Caco-2 (cell line): ENCODE measurements at regions not wholly inside any gene's neighbourhood (a gene's known extent, or its start where the extent isn't known, plus 50 kb on each side); places are given as distances from the start of the nearest gene placed in this dataset.
"Not testable (repeated sequence)": the region's sequence is repeated elsewhere in the genome, so short reads cannot be mapped to it uniquely, and the experiment has no call there.

ENCODE experiments used
- BruUV-seq: library from RNA; stranded (reverse); fragments of 400-500 nt; replicated peaks from 2 replicates; lab custom pipeline; 2021; lab: Mats Ljungman, UMichigan
- CTCF ChIA-PET: fragments of 300-600 bp; sonication (Branson Sonifier 250); formaldehyde crosslinking; loops from one replicate; lab custom pipeline; 2022; ENCODE audit warnings: antibody characterized with exemption; lab: Charles Lee
- POLR2A ChIA-PET: fragments of 300-600 bp; sonication (Branson Sonifier 250); formaldehyde crosslinking; loops from one replicate; lab custom pipeline; 2022; ENCODE audit warnings: antibody characterized with exemption; lab: Charles Lee
- DNase-seq, 2 experiments: peaks; one replicate each; pipeline versions ENCODE4 v3.0.0 to v3.0.0-alpha.2; 2020 to 2022
- H3K27me3 ChIP-seq: replicated peaks from 2 replicates; pipeline ENCODE4 v1.6.0; 2011; ENCODE audit warnings: low read length; ENCODE audit not compliant: control insufficient read depth, insufficient read depth
- H3K36me3 ChIP-seq: 2 replicates; pipeline ENCODE4 v1.5.1; 2011; ENCODE audit warnings: low read length; ENCODE audit not compliant: control insufficient read depth, insufficient read depth
- H3K4me1 ChIP-seq: fragments of 250-450 bp; sonication (Bioruptor Pico); 2 replicates; pipeline ENCODE4 v1.5.1; 2020; ENCODE audit warnings: mild to moderate bottlenecking
- H3K4me3 ChIP-seq: 2 replicates; pipeline ENCODE4 v1.5.1; 2011; ENCODE audit warnings: low read depth, mild to moderate bottlenecking, control low read depth, low read length
- H3K9me3 ChIP-seq: fragments of 250-450 bp; sonication (Bioruptor Pico); 2 replicates; pipeline ENCODE4 v1.5.1; 2020; ENCODE audit warnings: mild to moderate bottlenecking, moderate library complexity
- H3K27ac Mint-ChIP-seq: one replicate; pipeline ENCODE4 v1.8.0; 2022; ENCODE audit warnings: mixed read lengths; ENCODE audit not compliant: unreplicated experiment
- H3K27me3 Mint-ChIP-seq: one replicate; pipeline ENCODE4 v1.8.0; 2022; ENCODE audit warnings: mixed read lengths; ENCODE audit not compliant: insufficient read depth, unreplicated experiment
- H3K36me3 Mint-ChIP-seq: one replicate; pipeline ENCODE4 v1.8.0; 2022; ENCODE audit warnings: mild to moderate bottlenecking, mixed read lengths; ENCODE audit not compliant: insufficient read depth, unreplicated experiment
- H3K4me1 Mint-ChIP-seq: one replicate; pipeline ENCODE4 v1.8.0; 2022; ENCODE audit warnings: low read depth, mixed read lengths; ENCODE audit not compliant: unreplicated experiment
- H3K4me3 Mint-ChIP-seq: one replicate; pipeline ENCODE4 v1.8.0; 2022; ENCODE audit warnings: mild to moderate bottlenecking, moderate library complexity, mixed read lengths; ENCODE audit not compliant: unreplicated experiment
- H3K9me3 Mint-ChIP-seq: one replicate; pipeline ENCODE4 v1.8.0; 2022; ENCODE audit warnings: mixed read lengths; ENCODE audit not compliant: unreplicated experiment
- intact Hi-C: fragments of 100-400 bp; cut with micrococcal nuclease; formaldehyde crosslinking; loops from one replicate; pipeline ENCODE4 v1.10.0; 2022; ENCODE audit not compliant: unreplicated experiment
- TF ChIP-seq, protein P1 (sequence below), 2 experiments: fragments of 200-600 bp in 1 of 2; IDR thresholded peaks; 1 replicate in 1 of 2; 2 replicates in 1 of 2; pipeline versions ENCODE4 v1.5.1 to v1.8.0; 2011 to 2022; ENCODE audit warnings: antibody characterized with exemption in 1 of 2, control low read depth in 1 of 2, inconsistent platforms in 1 of 2, low read depth in 1 of 2, low read length in 1 of 2, mild to moderate bottlenecking in 1 of 2, moderate library complexity in 1 of 2; ENCODE audit not compliant: insufficient read depth in 1 of 2, severe bottlenecking in 1 of 2, unreplicated experiment in 1 of 2

DNA sequence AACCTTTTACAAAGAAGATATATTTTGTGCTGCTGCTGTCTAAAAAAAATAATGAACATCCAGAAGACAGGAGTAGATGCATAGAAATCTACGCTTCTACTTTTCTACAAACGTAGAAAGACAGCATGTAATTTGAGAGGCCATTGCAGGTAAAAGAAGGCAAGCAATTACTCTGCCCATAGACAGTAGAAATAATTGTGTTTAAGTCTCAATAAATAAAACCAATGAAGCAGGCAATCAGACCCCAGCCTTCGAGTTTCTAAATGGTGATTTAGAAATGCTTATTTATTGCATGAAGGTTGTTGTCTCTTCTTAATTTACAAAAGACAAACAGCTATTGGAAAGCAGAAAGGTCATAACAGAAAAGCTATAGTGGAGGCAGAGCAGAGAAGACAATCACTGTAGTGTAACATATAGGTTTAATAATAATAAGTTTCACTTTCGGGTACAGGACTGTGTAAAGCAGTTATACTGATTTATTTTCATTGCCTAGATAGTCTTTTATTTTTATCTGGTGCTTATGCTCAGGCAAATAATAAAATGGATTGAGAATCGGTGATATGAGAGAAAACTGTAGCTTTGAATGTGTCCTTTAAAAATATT is 123.0 kb upstream of the TACR3 start:
- Histone ChIP-seq H3K9me3 (no peaks in the 10 kb centered on the region), H3K27me3 (no peaks in the 10 kb centered on the region), H3K4me1 (peaks cover 3% of the 10 kb centered on the region; the same call in 1 of the 2 replicates), H3K36me3 (no peaks in the 10 kb centered on the region), H3K4me3 (no peak overlapping the region)
- TF ChIP-seq, protein P1, sequence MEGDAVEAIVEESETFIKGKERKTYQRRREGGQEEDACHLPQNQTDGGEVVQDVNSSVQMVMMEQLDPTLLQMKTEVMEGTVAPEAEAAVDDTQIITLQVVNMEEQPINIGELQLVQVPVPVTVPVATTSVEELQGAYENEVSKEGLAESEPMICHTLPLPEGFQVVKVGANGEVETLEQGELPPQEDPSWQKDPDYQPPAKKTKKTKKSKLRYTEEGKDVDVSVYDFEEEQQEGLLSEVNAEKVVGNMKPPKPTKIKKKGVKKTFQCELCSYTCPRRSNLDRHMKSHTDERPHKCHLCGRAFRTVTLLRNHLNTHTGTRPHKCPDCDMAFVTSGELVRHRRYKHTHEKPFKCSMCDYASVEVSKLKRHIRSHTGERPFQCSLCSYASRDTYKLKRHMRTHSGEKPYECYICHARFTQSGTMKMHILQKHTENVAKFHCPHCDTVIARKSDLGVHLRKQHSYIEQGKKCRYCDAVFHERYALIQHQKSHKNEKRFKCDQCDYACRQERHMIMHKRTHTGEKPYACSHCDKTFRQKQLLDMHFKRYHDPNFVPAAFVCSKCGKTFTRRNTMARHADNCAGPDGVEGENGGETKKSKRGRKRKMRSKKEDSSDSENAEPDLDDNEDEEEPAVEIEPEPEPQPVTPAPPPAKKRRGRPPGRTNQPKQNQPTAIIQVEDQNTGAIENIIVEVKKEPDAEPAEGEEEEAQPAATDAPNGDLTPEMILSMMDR (IDR thresholded peaks at IDR 0.05; ENCODE audit: insufficient read depth in 1 of 2, low read depth in 1 of 2, low read length in 1 of 2, severe bottlenecking in 1 of 2, unreplicated experiment in 1 of 2): no peak
- Mint-ChIP-seq H3K4me1 (no peaks in the 10 kb centered on the region), H3K4me3 (no peak overlapping the region), H3K36me3 (no peaks in the 10 kb centered on the region), H3K9me3 (no peaks in the 10 kb centered on the region), H3K27me3 (no peaks in the 10 kb centered on the region), H3K27ac (no peak overlapping the region)
- no TSS peak for BruUV-seq
- CTCF ChIA-PET: no interaction called here
- DNase-seq: no peak
- POLR2A ChIA-PET: no interaction called here
- intact Hi-C loops: no loop called here

DNA sequence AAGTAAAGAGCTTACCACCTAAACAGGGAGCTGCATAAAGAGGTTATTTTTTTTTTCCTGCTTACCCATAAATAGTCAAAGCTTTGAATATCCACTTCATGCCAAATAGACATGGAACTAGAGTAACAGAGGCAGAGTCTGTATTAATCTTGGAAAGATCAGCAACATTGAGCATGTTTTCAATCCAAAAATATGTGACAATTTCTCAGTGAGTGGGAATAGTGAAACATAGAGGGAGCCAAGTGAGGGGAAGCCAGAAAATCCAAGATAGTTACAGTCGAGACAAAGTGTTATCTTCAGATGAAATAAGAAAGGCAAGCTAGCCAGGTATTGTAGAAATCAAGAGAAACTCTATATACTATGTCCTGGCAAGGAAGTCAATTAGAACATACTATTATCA is 122.3 kb upstream of the TACR3 start:
- Histone ChIP-seq H3K4me3 (no peak overlapping the region), H3K9me3 (no peaks in the 10 kb centered on the region), H3K27me3 (no peaks in the 10 kb centered on the region), H3K4me1 (peaks cover 3% of the 10 kb centered on the region; the same call in 1 of the 2 replicates), H3K36me3 (no peaks in the 10 kb centered on the region)
- no peak overlapping the region for H3K4me3 Mint-ChIP-seq
- no peaks in the 10 kb centered on the region for H3K36me3 Mint-ChIP-seq
- no TSS peak for BruUV-seq
- no peak for DNase-seq
- CTCF ChIA-PET: no interaction called here
- no peaks in the 10 kb centered on the region for H3K9me3 Mint-ChIP-seq
- intact Hi-C loops: no loop called here
- TF ChIP-seq, protein P1 (IDR thresholded peaks at IDR 0.05; ENCODE audit: insufficient read depth in 1 of 2, low read depth in 1 of 2, low read length in 1 of 2, severe bottlenecking in 1 of 2, unreplicated experiment in 1 of 2): no peak
- H3K27me3 Mint-ChIP-seq: no peaks in the 10 kb centered on the region
- H3K27ac Mint-ChIP-seq: no peak overlapping the region
- H3K4me1 Mint-ChIP-seq: no peaks in the 10 kb centered on the region
- POLR2A ChIA-PET: no interaction called here

DNA sequence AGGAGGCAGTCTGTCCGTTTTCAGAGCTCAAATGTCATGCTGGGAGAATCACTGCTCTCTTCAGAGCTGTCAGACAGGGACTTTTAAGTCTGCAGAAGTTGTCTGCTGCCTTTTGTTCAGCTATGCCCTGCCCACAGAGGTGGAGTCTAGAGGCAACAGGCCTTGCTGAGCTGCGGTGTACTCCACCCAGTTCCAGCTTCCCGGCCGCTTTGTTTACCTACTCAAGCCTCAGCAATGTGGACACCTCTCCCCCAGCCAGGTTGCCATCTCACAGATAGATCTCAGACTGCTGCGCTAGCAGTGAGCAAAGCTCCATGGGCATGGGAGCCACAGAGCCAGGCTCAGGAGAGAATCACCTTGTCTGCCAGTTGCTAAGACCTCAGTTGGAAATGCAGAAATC is 90.5 kb upstream of the TACR3 start:
- H3K27me3 Mint-ChIP-seq, H3K4me1 ChIP-seq, intact Hi-C loops, CTCF ChIA-PET, H3K27ac Mint-ChIP-seq, H3K4me3 ChIP-seq, H3K36me3 Mint-ChIP-seq, POLR2A ChIA-PET, H3K9me3 Mint-ChIP-seq, H3K9me3 ChIP-seq, BruUV-seq, H3K4me1 Mint-ChIP-seq, H3K27me3 ChIP-seq, H3K4me3 Mint-ChIP-seq, H3K36me3 ChIP-seq, DNase-seq: not testable (repeated sequence)
